ENCODE measurements at regions not wholly inside any gene's neighbourhood (a gene's known extent, or its start where the extent isn't known, plus 50 kb on each side); places are given as distances from the start of the nearest gene placed in this dataset.

GRCh38 chr13:34523406-34523805, 418.7 kb upstream of the NBEA start:
- Mint-ChIP-seq H3K9me3 (peaks cover 0 to 6% of the 10 kb centered on the region in 2 donors), H3K4me1 (no peaks in the 10 kb centered on the region), H3K4me3 (no peak overlapping the region), H3K27ac (no peak overlapping the region), H3K27me3 (peaks cover 7% of the 10 kb centered on the region)
- no peak for ATAC-seq
- no peak for DNase-seq

GRCh38 chr13:34533941-34534340, 408.1 kb upstream of the NBEA start:
- ATAC-seq: no peak
- no peak overlapping the region for H3K4me3 Mint-ChIP-seq
- DNase-seq: no peak
- H3K27ac Mint-ChIP-seq: no peak overlapping the region
- peaks cover 4 to 6% of the 10 kb centered on the region in 2 donors for H3K9me3 Mint-ChIP-seq
- no peaks in the 10 kb centered on the region for H3K4me1 Mint-ChIP-seq
- H3K27me3 Mint-ChIP-seq: no peaks in the 10 kb centered on the region

GRCh38 chr13:34542321-34542720, 399.7 kb upstream of the NBEA start:
- Mint-ChIP-seq H3K27ac (no peak overlapping the region), H3K4me1 (no peaks in the 10 kb centered on the region), H3K4me3 (no peak overlapping the region), H3K9me3 (no peaks in the 10 kb centered on the region), H3K27me3 (no peaks in the 10 kb centered on the region)
- no peak for ATAC-seq
- no peak for DNase-seq

GRCh38 chr13:34543836-34544235, 398.2 kb upstream of the NBEA start:
- no peak for DNase-seq
- ATAC-seq: no peak
- no peaks in the 10 kb centered on the region for H3K27me3 Mint-ChIP-seq
- H3K9me3 Mint-ChIP-seq: no peaks in the 10 kb centered on the region
- H3K4me3 Mint-ChIP-seq: no peak overlapping the region
- H3K27ac Mint-ChIP-seq: no peak overlapping the region
- H3K4me1 Mint-ChIP-seq: no peaks in the 10 kb centered on the region

- DNase-seq (no peak), ATAC-seq (no peak)
- H3K4me3 Mint-ChIP-seq: no peak overlapping the region
- H3K27ac Mint-ChIP-seq: no peak overlapping the region
- H3K4me1 Mint-ChIP-seq: no peaks in the 10 kb centered on the region
- H3K9me3 Mint-ChIP-seq: no peaks in the 10 kb centered on the region
- H3K27me3 Mint-ChIP-seq: no peaks in the 10 kb centered on the region
Measured at GRCh38 chr13:34545461-34545860, 396.6 kb upstream of the NBEA start.

- no peak overlapping the region for H3K27ac Mint-ChIP-seq
- ATAC-seq (no peak), DNase-seq (no peak)
- no peaks in the 10 kb centered on the region for H3K27me3 Mint-ChIP-seq
- H3K4me3 Mint-ChIP-seq: no peak overlapping the region
- H3K9me3 Mint-ChIP-seq: peaks cover 0 to 6% of the 10 kb centered on the region in 2 donors
- H3K4me1 Mint-ChIP-seq: no peaks in the 10 kb centered on the region
Measured at GRCh38 chr13:34546344-34547250, 395.5 kb upstream of the NBEA start.

GRCh38 chr13:34547929-34548328, 394.1 kb upstream of the NBEA start:
- Mint-ChIP-seq H3K4me1 (no peaks in the 10 kb centered on the region), H3K27me3 (no peaks in the 10 kb centered on the region), H3K9me3 (peaks cover 0 to 9% of the 10 kb centered on the region in 2 donors), H3K27ac (peak overlapping the region in 1 of 2 donors; percentile 34), H3K4me3 (no peak overlapping the region)
- ATAC-seq: no peak
- DNase-seq: no peak

GRCh38 chr13:34553376-34553775, 388.7 kb upstream of the NBEA start:
- Mint-ChIP-seq H3K4me1 (no peaks in the 10 kb centered on the region), H3K4me3 (no peak overlapping the region), H3K9me3 (peaks cover 0 to 19% of the 10 kb centered on the region in 2 donors), H3K27ac (no peak overlapping the region), H3K27me3 (peaks cover 13% of the 10 kb centered on the region)
- ATAC-seq: no peak
- no peak for DNase-seq

- no peak for DNase-seq
- Mint-ChIP-seq H3K27me3 (peaks cover 13% of the 10 kb centered on the region), H3K27ac (no peak overlapping the region), H3K4me3 (no peak overlapping the region), H3K4me1 (no peaks in the 10 kb centered on the region), H3K9me3 (peaks cover 0 to 25% of the 10 kb centered on the region in 2 donors)
- no peak for ATAC-seq
Measured at GRCh38 chr13:34555988-34556387, 386.1 kb upstream of the NBEA start.

- no peak overlapping the region for H3K4me3 Mint-ChIP-seq
- DNase-seq (no peak), ATAC-seq (no peak)
- H3K27me3 Mint-ChIP-seq: peaks cover 10% of the 10 kb centered on the region
- H3K27ac Mint-ChIP-seq: no peak overlapping the region
- peaks cover 0 to 26% of the 10 kb centered on the region in 2 donors for H3K9me3 Mint-ChIP-seq
- no peaks in the 10 kb centered on the region for H3K4me1 Mint-ChIP-seq
Measured at GRCh38 chr13:34561033-34561432, 381.0 kb upstream of the NBEA start.

GRCh38 chr13:34567597-34567996, 374.5 kb upstream of the NBEA start:
- H3K4me3 Mint-ChIP-seq: no peak overlapping the region
- no peak overlapping the region for H3K27ac Mint-ChIP-seq
- ATAC-seq: no peak
- no peak for DNase-seq
- peaks cover 4 to 5% of the 10 kb centered on the region in 2 donors for H3K9me3 Mint-ChIP-seq
- H3K27me3 Mint-ChIP-seq: no peaks in the 10 kb centered on the region
- H3K4me1 Mint-ChIP-seq: no peaks in the 10 kb centered on the region

- no peaks in the 10 kb centered on the region for H3K27me3 Mint-ChIP-seq
- no peak overlapping the region for H3K27ac Mint-ChIP-seq
- ATAC-seq (no peak), DNase-seq (no peak)
- no peak overlapping the region for H3K4me3 Mint-ChIP-seq
- peaks cover 0 to 4% of the 10 kb centered on the region in 2 donors for H3K9me3 Mint-ChIP-seq
- no peaks in the 10 kb centered on the region for H3K4me1 Mint-ChIP-seq
Measured at GRCh38 chr13:34570698-34571353, 371.2 kb upstream of the NBEA start.

- Mint-ChIP-seq H3K27ac (no peak overlapping the region), H3K4me1 (no peaks in the 10 kb centered on the region), H3K9me3 (peaks cover 0 to 4% of the 10 kb centered on the region in 2 donors), H3K27me3 (no peaks in the 10 kb centered on the region), H3K4me3 (no peak overlapping the region)
- ATAC-seq (no peak), DNase-seq (no peak)
Measured at GRCh38 chr13:34571716-34572115, 370.4 kb upstream of the NBEA start.

GRCh38 chr13:34577051-34577450, 365.0 kb upstream of the NBEA start:
- Mint-ChIP-seq H3K9me3 (peaks cover 0 to 11% of the 10 kb centered on the region in 2 donors), H3K27me3 (peaks cover 13% of the 10 kb centered on the region), H3K27ac (no peak overlapping the region), H3K4me1 (no peaks in the 10 kb centered on the region), H3K4me3 (no peak overlapping the region)
- no peak for DNase-seq
- no peak for ATAC-seq

- DNase-seq (no peak), ATAC-seq (no peak)
Measured at GRCh38 chr13:34578471-34578870, 363.6 kb upstream of the NBEA start.

GRCh38 chr13:34578917-34579316, 363.2 kb upstream of the NBEA start:
- peaks cover 25% of the 10 kb centered on the region for H3K27me3 Mint-ChIP-seq
- no peak overlapping the region for H3K27ac Mint-ChIP-seq
- H3K9me3 Mint-ChIP-seq: peaks cover 0 to 20% of the 10 kb centered on the region in 2 donors
- no peak for DNase-seq
- no peaks in the 10 kb centered on the region for H3K4me1 Mint-ChIP-seq
- H3K4me3 Mint-ChIP-seq: no peak overlapping the region
- ATAC-seq: no peak

More at GRCh38 chr13:34578471-34578870, 363.6 kb upstream of the NBEA start:
- H3K27ac Mint-ChIP-seq: no peak overlapping the region
- no peak overlapping the region for H3K4me3 Mint-ChIP-seq
- peaks cover 0 to 20% of the 10 kb centered on the region in 2 donors for H3K9me3 Mint-ChIP-seq
- H3K4me1 Mint-ChIP-seq: no peaks in the 10 kb centered on the region
- H3K27me3 Mint-ChIP-seq: peaks cover 25% of the 10 kb centered on the region

Data from stimulated activated naive CD8-positive, alpha-beta T cell treated with anti-CD3 and anti-CD28 coated beads, Interleukin-15, amount 100 ng/mL, for 72 hours (primary cell).